OCI-LY1 (cell line): ENCODE measurements at regions not wholly inside any gene's neighbourhood (a gene's known extent, or its start where the extent isn't known, plus 50 kb on each side); places are given as distances from the start of the nearest gene placed in this dataset.

Experiments
- CTCF ChIP-seq: fragments of 200-600 bp; sonication (generic), shearing (Covaris generic); IDR thresholded peaks from 2 replicates; pipeline ENCODE4 v1.5.1; 2017; ENCODE audit warnings: mild to moderate bottlenecking, antibody characterized with exemption, low read length, moderate library complexity, mixed read lengths
- EZH2 ChIP-seq: fragments of 200-600 bp; sonication (generic), shearing (Covaris generic); IDR thresholded peaks from 2 replicates; pipeline ENCODE4 v1.8.0; 2017; ENCODE audit warnings: borderline replicate concordance, mixed run types, mild to moderate bottlenecking, antibody characterized with exemption, low read length, moderate library complexity, mixed read lengths

- TF ChIP-seq CTCF (no peak), EZH2 (no peak)
Observed at GRCh38 chr3:69594286-69594685, 145.0 kb upstream of the MITF start.
